ENCODE measurements at regions not wholly inside any gene's neighbourhood (a gene's known extent, or its start where the extent isn't known, plus 50 kb on each side); places are given as distances from the start of the nearest gene placed in this dataset.

DNA sequence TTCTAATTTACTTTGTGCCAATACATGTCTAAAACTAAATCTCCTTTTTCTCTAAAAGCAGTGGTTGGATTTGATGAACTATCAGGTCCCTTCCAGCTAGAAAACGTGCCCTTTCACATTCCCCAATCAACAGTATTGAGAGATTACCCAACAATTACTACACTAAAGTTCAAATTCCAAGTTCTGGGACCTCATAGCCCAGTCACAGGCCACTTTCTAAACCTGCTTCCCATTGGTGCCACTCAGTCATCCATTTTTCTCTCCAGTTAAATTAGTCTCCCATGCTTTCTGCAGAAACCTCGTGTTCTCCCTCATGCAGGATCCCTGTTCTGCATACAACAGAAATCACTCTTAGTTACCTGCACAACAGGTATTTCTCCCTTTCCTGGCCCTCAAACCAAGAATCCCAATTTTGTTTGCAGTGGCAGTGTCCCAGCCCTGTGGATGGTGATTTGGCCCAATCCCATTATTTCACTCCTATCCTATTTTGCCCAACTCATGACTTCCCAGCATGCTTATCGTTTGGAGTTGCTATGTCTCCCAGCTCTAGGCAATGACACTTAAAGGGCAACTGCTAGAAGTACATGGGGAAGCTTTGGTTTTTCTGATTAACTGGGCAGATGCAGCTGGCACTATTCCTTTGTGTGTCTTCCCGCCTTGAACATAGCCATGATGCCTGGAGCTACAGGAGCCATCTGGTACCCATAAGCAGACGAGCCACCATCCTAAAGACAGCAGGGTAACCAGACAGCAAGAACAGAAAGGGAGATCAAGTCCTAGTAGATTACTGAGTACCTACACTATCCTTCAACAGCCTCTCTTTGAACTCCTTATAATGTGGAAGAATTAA lies 224.2 kb downstream of the MINAR1 start:
- no peaks in the 10 kb centered on the region for H3K36me3 ChIP-seq (ENCODE audit: control insufficient read depth, insufficient read depth, low read length)
- no peak overlapping the region for H3K4me3 ChIP-seq (ENCODE audit: low read length)
- no peaks in the 10 kb centered on the region for H3K4me1 ChIP-seq (ENCODE audit: control insufficient read depth, insufficient read depth, low read length)
- WGBS (ENCODE audit: insufficient coverage, insufficient read length) = no CpG with 5 or more reads among the region's 5 CpGs
- no peak for DNase-seq (ENCODE audit: low read depth, low spot score)
- H3K27me3 ChIP-seq (ENCODE audit: control insufficient read depth, insufficient read depth, low read length) = no peaks in the 10 kb centered on the region; the same call in 1 of the 2 replicates
- no peaks in the 10 kb centered on the region for H3K9me3 ChIP-seq (ENCODE audit: control insufficient read depth, insufficient read depth, low read length)
- H3K27ac ChIP-seq (ENCODE audit: low read length) = no peak overlapping the region

GRCh38 chr15:79657722-79658121 lies 225.6 kb downstream of the MINAR1 start:
- Histone ChIP-seq H3K36me3 (ENCODE audit: control insufficient read depth, insufficient read depth, low read length) (no peaks in the 10 kb centered on the region), H3K9me3 (ENCODE audit: control insufficient read depth, insufficient read depth, low read length) (no peaks in the 10 kb centered on the region), H3K27me3 (ENCODE audit: control insufficient read depth, insufficient read depth, low read length) (no peaks in the 10 kb centered on the region; the same call in 1 of the 2 replicates), H3K4me3 (ENCODE audit: low read length) (no peak overlapping the region), H3K4me1 (ENCODE audit: control insufficient read depth, insufficient read depth, low read length) (no peaks in the 10 kb centered on the region), H3K27ac (ENCODE audit: low read length) (no peak overlapping the region)
- no CpG with 5 or more reads among the region's 2 CpGs for WGBS (ENCODE audit: insufficient coverage, insufficient read length)
- no peak for DNase-seq (ENCODE audit: low read depth, low spot score)

DNA sequence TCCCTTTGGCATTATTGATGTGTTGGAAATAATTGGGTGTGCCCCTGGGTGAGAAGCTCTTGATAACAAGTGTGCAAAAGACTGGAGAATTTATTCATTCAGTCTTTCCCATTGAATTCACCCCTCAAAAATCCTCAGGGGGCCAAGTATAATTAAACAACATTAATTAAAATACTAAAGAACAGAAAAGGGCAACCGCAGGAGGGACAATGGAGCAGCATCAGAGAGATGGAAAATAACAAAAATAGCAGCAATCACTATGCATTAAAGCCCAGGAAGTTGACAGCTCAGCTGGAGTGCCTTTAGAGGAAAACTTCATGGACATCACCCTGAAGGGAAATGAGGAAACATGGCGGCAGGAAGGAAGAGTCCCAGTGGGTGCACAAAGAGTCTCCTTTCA lies 227.6 kb downstream of the MINAR1 start:
- no peaks in the 10 kb centered on the region for H3K9me3 ChIP-seq (ENCODE audit: control insufficient read depth, insufficient read depth, low read length)
- no CpG with 5 or more reads among the region's 2 CpGs for WGBS (ENCODE audit: insufficient coverage, insufficient read length)
- no peak overlapping the region for H3K4me3 ChIP-seq (ENCODE audit: low read length)
- H3K27ac ChIP-seq (ENCODE audit: low read length) = no peak overlapping the region
- DNase-seq (ENCODE audit: low read depth, low spot score) = no peak
- H3K36me3 ChIP-seq (ENCODE audit: control insufficient read depth, insufficient read depth, low read length) = no peaks in the 10 kb centered on the region
- no peaks in the 10 kb centered on the region for H3K4me1 ChIP-seq (ENCODE audit: control insufficient read depth, insufficient read depth, low read length)
- no peaks in the 10 kb centered on the region for H3K27me3 ChIP-seq (ENCODE audit: control insufficient read depth, insufficient read depth, low read length)

DNA sequence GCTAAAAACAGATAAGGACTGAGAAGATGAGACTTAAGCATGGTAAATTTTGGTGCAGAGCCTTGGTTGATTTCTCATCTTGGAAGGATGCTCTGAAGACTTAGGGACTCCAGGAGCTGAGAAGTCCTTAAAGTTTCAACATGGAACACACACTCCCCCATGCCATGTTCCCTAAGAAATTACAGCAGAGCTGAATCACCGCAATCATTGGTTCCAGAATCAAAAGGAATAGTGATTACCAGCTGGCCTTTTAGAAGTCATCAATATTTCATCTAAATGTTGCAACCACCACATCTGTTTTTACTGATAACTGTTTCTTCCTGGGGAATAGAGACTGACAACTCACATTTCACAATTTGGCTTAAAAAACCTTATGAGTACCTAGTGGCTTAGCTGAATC lies 229.3 kb downstream of the MINAR1 start:
- Histone ChIP-seq H3K27ac (ENCODE audit: low read length) (no peak overlapping the region), H3K36me3 (ENCODE audit: control insufficient read depth, insufficient read depth, low read length) (no peaks in the 10 kb centered on the region), H3K4me1 (ENCODE audit: control insufficient read depth, insufficient read depth, low read length) (no peaks in the 10 kb centered on the region), H3K4me3 (ENCODE audit: low read length) (no peak overlapping the region), H3K9me3 (ENCODE audit: control insufficient read depth, insufficient read depth, low read length) (no peaks in the 10 kb centered on the region), H3K27me3 (ENCODE audit: control insufficient read depth, insufficient read depth, low read length) (no peaks in the 10 kb centered on the region)
- no CpG with 5 or more reads among the region's 1 CpG for WGBS (ENCODE audit: insufficient coverage, insufficient read length)
- no peak for DNase-seq (ENCODE audit: low read depth, low spot score)

DNA sequence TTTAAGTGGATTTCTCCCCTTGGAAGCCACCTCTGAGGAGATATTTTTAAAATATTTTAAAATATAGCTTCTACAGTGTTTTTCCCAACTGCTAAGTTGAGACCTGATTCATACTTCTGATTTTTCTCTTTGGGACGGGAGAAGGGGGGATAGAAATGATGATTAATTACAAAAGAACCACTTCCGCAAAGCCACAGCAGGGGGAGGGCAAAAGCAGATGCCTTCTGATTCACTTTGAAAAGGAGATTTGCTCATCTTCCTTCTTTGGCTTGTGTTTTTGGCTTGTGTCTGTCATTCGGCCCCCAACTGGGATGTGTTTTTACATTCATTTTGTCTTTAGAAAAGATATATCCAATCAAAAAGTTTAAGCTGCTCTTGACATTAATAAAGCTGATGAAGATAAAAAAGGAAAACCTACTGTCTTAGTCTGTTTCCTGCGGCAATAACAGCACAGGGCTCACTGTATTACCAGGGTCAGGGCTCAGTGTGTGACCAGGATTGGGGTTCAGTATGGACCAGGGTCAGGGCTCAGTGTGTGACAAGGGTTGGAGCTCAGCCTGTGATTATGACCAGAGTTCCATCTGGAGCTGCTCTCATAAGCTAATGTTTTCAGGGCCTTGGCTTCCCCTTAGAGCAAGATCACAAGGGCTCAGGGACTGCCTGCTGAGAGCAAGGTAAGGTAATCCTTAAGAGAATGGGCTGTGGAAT lies 223.2 kb downstream of the MTHFS start:
- no peak for DNase-seq (ENCODE audit: low read depth, low spot score)
- H3K4me1 ChIP-seq (ENCODE audit: control insufficient read depth, insufficient read depth, low read length) = no peaks in the 10 kb centered on the region; the same call in 1 of the 2 replicates
- no CpG with 5 or more reads among the region's 4 CpGs for WGBS (ENCODE audit: insufficient coverage, insufficient read length)
- H3K4me3 ChIP-seq (ENCODE audit: low read length) = no peak overlapping the region
- H3K9me3 ChIP-seq (ENCODE audit: control insufficient read depth, insufficient read depth, low read length) = no peaks in the 10 kb centered on the region
- no peak overlapping the region for H3K27ac ChIP-seq (ENCODE audit: low read length)
- H3K36me3 ChIP-seq (ENCODE audit: control insufficient read depth, insufficient read depth, low read length) = no peaks in the 10 kb centered on the region
- H3K27me3 ChIP-seq (ENCODE audit: control insufficient read depth, insufficient read depth, low read length) = no peaks in the 10 kb centered on the region

- H3K4me3 ChIP-seq (ENCODE audit: low read length) = no peak overlapping the region
- H3K36me3 ChIP-seq (ENCODE audit: control insufficient read depth, insufficient read depth, low read length) = no peaks in the 10 kb centered on the region
- H3K27ac ChIP-seq (ENCODE audit: low read length) = no peak overlapping the region
Observed at GRCh38 chr15:79674124-79674465, 222.7 kb downstream of the MTHFS start.

GRCh38 chr15:79675982-79676381 lies 220.8 kb downstream of the MTHFS start:
- no peaks in the 10 kb centered on the region for H3K36me3 ChIP-seq (ENCODE audit: control insufficient read depth, insufficient read depth, low read length)
- H3K27me3 ChIP-seq (ENCODE audit: control insufficient read depth, insufficient read depth, low read length) = no peaks in the 10 kb centered on the region
- H3K4me1 ChIP-seq (ENCODE audit: control insufficient read depth, insufficient read depth, low read length) = no peaks in the 10 kb centered on the region; the same call in 1 of the 2 replicates
- no peak overlapping the region for H3K27ac ChIP-seq (ENCODE audit: low read length)
- no peaks in the 10 kb centered on the region for H3K9me3 ChIP-seq (ENCODE audit: control insufficient read depth, insufficient read depth, low read length)
- WGBS (ENCODE audit: insufficient coverage, insufficient read length) = no CpG with 5 or more reads among the region's 5 CpGs
- no peak for DNase-seq (ENCODE audit: low read depth, low spot score)
- H3K4me3 ChIP-seq (ENCODE audit: low read length) = no peak overlapping the region

More at GRCh38 chr15:79674124-79674465, 222.7 kb downstream of the MTHFS start:
- no CpG with 5 or more reads among the region's 2 CpGs for WGBS (ENCODE audit: insufficient coverage, insufficient read length)
- no peak for DNase-seq (ENCODE audit: low read depth, low spot score)
- H3K4me1 ChIP-seq (ENCODE audit: control insufficient read depth, insufficient read depth, low read length) = no peaks in the 10 kb centered on the region; the same call in 1 of the 2 replicates
- H3K27me3 ChIP-seq (ENCODE audit: control insufficient read depth, insufficient read depth, low read length) = no peaks in the 10 kb centered on the region
- H3K9me3 ChIP-seq (ENCODE audit: control insufficient read depth, insufficient read depth, low read length) = no peaks in the 10 kb centered on the region

- Histone ChIP-seq H3K36me3 (ENCODE audit: control insufficient read depth, insufficient read depth, low read length) (no peaks in the 10 kb centered on the region), H3K9me3 (ENCODE audit: control insufficient read depth, insufficient read depth, low read length) (no peaks in the 10 kb centered on the region), H3K27me3 (ENCODE audit: control insufficient read depth, insufficient read depth, low read length) (no peaks in the 10 kb centered on the region), H3K4me1 (ENCODE audit: control insufficient read depth, insufficient read depth, low read length) (peaks cover 2% of the 10 kb centered on the region), H3K4me3 (ENCODE audit: low read length) (no peak overlapping the region), H3K27ac (ENCODE audit: low read length) (no peak overlapping the region)
- DNase-seq (ENCODE audit: low read depth, low spot score) = no peak
- no CpG with 5 or more reads among the region's 2 CpGs for WGBS (ENCODE audit: insufficient coverage, insufficient read length)
Observed at GRCh38 chr15:79676621-79677020, 220.2 kb downstream of the MTHFS start.

- Histone ChIP-seq H3K27me3 (ENCODE audit: control insufficient read depth, insufficient read depth, low read length) (no peaks in the 10 kb centered on the region), H3K27ac (ENCODE audit: low read length) (no peak overlapping the region), H3K36me3 (ENCODE audit: control insufficient read depth, insufficient read depth, low read length) (no peaks in the 10 kb centered on the region), H3K4me3 (ENCODE audit: low read length) (no peak overlapping the region), H3K9me3 (ENCODE audit: control insufficient read depth, insufficient read depth, low read length) (no peaks in the 10 kb centered on the region), H3K4me1 (ENCODE audit: control insufficient read depth, insufficient read depth, low read length) (peaks cover 2% of the 10 kb centered on the region)
- no CpG with 5 or more reads among the region's 7 CpGs for WGBS (ENCODE audit: insufficient coverage, insufficient read length)
- no peak for DNase-seq (ENCODE audit: low read depth, low spot score)
Observed at GRCh38 chr15:79677241-79677640, 219.6 kb downstream of the MTHFS start.

DNA sequence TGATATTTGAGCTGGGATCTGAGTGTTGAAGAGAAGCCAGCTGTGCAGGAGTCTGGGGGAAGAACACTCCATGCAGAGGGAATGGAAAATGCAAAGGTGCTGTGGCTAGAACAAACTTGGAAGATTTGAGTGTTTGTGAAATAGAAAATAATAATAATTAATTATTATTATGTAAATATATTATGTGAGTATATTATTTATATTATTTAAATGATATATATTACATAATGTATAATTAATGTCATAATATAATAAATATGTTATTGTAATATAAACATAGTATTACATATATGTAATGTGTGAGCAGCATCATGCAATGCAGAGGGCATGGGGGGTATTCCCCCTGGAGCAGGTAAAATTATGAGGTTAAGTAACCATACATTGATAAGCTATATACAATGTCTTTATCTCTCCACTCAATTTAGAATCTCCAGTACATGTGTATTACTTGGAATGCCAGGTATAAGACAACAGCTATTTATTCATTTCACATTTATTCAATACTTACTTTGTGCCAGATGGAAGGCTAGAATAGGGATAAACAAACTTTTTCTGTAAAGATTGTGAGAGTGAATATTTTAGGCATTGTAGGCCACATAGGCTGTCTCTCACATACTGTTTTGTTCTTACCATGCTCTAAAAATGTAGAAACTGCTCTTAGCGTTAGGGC lies 218.6 kb downstream of the MTHFS start:
- Histone ChIP-seq H3K4me3 (ENCODE audit: low read length) (no peak overlapping the region), H3K4me1 (ENCODE audit: control insufficient read depth, insufficient read depth, low read length) (peaks cover 2% of the 10 kb centered on the region), H3K36me3 (ENCODE audit: control insufficient read depth, insufficient read depth, low read length) (no peaks in the 10 kb centered on the region), H3K9me3 (ENCODE audit: control insufficient read depth, insufficient read depth, low read length) (no peaks in the 10 kb centered on the region), H3K27me3 (ENCODE audit: control insufficient read depth, insufficient read depth, low read length) (no peaks in the 10 kb centered on the region), H3K27ac (ENCODE audit: low read length) (no peak overlapping the region)
- no peak for DNase-seq (ENCODE audit: low read depth, low spot score)
- no CpG with 5 or more reads among the region's 1 CpG for WGBS (ENCODE audit: insufficient coverage, insufficient read length)

Data from iPS DF 6.9 (cell line).